HepG2 (cell line): ENCODE measurements at regions not wholly inside any gene's neighbourhood (a gene's known extent, or its start where the extent isn't known, plus 50 kb on each side); places are given as distances from the start of the nearest gene placed in this dataset.

Experiments used
- CEBPB ChIP-seq: IDR thresholded peaks from 2 replicates; pipeline ENCODE4 v1.6.1; 2011; ENCODE audit warnings: low read depth, low read length, improper control_type of control experiment, borderline replicate concordance
- CHD2 ChIP-seq: IDR thresholded peaks from 2 replicates; pipeline ENCODE4 v1.6.1; 2011; ENCODE audit warnings: low read depth, low read length, improper control_type of control experiment
- ELF4 ChIP-seq: sonication (generic); formaldehyde crosslinking; IDR thresholded peaks from 2 replicates; pipeline ENCODE4 v1.5.0; 2020; ENCODE audit warnings: missing genetic modification reagents, mild to moderate bottlenecking, moderate library complexity, borderline replicate concordance
- FOSL1 ChIP-seq: sonication (generic); formaldehyde crosslinking; IDR thresholded peaks from 2 replicates; pipeline ENCODE4 v1.9.0; 2021; ENCODE audit warnings: missing genetic modification reagents, borderline replicate concordance
- FOSL2 ChIP-seq: sonication (generic); formaldehyde crosslinking; IDR thresholded peaks from 2 replicates; pipeline ENCODE4 v1.4.0; 2020; ENCODE audit warnings: missing genetic modification reagents
- GMEB1 ChIP-seq: sonication (generic); formaldehyde crosslinking; IDR thresholded peaks from 2 replicates; pipeline ENCODE4 v1.5.1; 2020; ENCODE audit warnings: missing genetic modification reagents, mild to moderate bottlenecking, borderline replicate concordance
- GRHL1 ChIP-seq: sonication (generic); formaldehyde crosslinking; conservative IDR thresholded peaks from 2 replicates; pipeline ENCODE4 v1.8.0; 2022; ENCODE audit warnings: missing genetic modification reagents
- KDM3A ChIP-seq: IDR thresholded peaks from 2 replicates; pipeline ENCODE4 v1.6.1; 2018; ENCODE audit warnings: low read depth, missing compliant biosample characterization
- LCORL ChIP-seq, 2 experiments: fragments of 450-650 bp in 1 of 2; sonication (generic) in 1 of 2; formaldehyde crosslinking in 1 of 2; IDR thresholded peaks; 2 replicates each; pipeline versions ENCODE4 v1.5.0 to v1.6.1; 2017 to 2020; ENCODE audit warnings: antibody characterized with exemption in 1 of 2, missing genetic modification reagents in 1 of 2
- MED1 ChIP-seq: sonication (generic); formaldehyde crosslinking; IDR thresholded peaks from 2 replicates; pipeline ENCODE4 v1.4.0; 2020; ENCODE audit warnings: missing genetic modification reagents
- NFE2L2 ChIP-seq: fragments of 150-350 bp; IDR thresholded peaks from 2 replicates; pipeline ENCODE4 v1.6.1; 2014; ENCODE audit warnings: low read length
- NKX3-1 ChIP-seq: sonication (generic); formaldehyde crosslinking; IDR thresholded peaks from 2 replicates; pipeline ENCODE4 v1.5.0; 2020; ENCODE audit warnings: missing genetic modification reagents
- PHF8 ChIP-seq: sonication (generic); formaldehyde crosslinking; IDR thresholded peaks from 2 replicates; pipeline ENCODE4 v1.5.0; 2020; ENCODE audit warnings: missing genetic modification reagents
- PPARG ChIP-seq: conservative IDR thresholded peaks from 2 replicates; pipeline ENCODE4 v1.6.1; 2016; ENCODE audit warnings: missing biosample characterization, missing genetic modification reagents
- PRPF4 ChIP-seq: fragments of 200-400 bp; formaldehyde crosslinking; IDR thresholded peaks from 2 replicates; pipeline ENCODE4 v1.6.1; 2016; ENCODE audit warnings: low read length, low read depth; ENCODE audit not compliant: poor library complexity, severe bottlenecking
- SMAD9 ChIP-seq: sonication (generic); formaldehyde crosslinking; IDR thresholded peaks from 2 replicates; pipeline ENCODE4 v1.5.1; 2020; ENCODE audit warnings: mild to moderate bottlenecking, missing genetic modification reagents
- SMARCC2 ChIP-seq: fragments of 450-650 bp; IDR thresholded peaks from 2 replicates; pipeline ENCODE4 v1.6.1; 2017; ENCODE audit warnings: antibody characterized with exemption, mild to moderate bottlenecking
- SP1 ChIP-seq, 2 experiments: fragments of 450-650 bp in 1 of 2; sonication (generic) in 1 of 2; formaldehyde crosslinking in 1 of 2; IDR thresholded peaks; 2 replicates each; pipeline versions ENCODE4 v1.4.0 to v1.6.1; 2016 to 2020; ENCODE audit warnings: missing genetic modification reagents in 1 of 2
- TEAD2 ChIP-seq: sonication (generic); formaldehyde crosslinking; IDR thresholded peaks from 2 replicates; pipeline ENCODE4 v1.9.0; 2021; ENCODE audit warnings: missing genetic modification reagents
- YEATS4 ChIP-seq: sonication (generic); formaldehyde crosslinking; IDR thresholded peaks from 2 replicates; pipeline ENCODE4 v1.4.0; 2020; ENCODE audit warnings: missing genetic modification reagents, borderline replicate concordance
- ZNF12 ChIP-seq: sonication (generic); formaldehyde crosslinking; IDR thresholded peaks from 2 replicates; pipeline ENCODE4 v1.5.0; 2020; ENCODE audit warnings: missing genetic modification reagents
- ZNF225 ChIP-seq: sonication (generic); formaldehyde crosslinking; IDR thresholded peaks from 2 replicates; pipeline ENCODE4 v1.4.0; 2020; ENCODE audit warnings: mild to moderate bottlenecking, missing genetic modification reagents
- ZNF598 ChIP-seq: sonication (generic); formaldehyde crosslinking; IDR thresholded peaks from 2 replicates; pipeline ENCODE4 v1.5.1; 2020; ENCODE audit warnings: mild to moderate bottlenecking, missing genetic modification reagents, borderline replicate concordance
- TF ChIP-seq, protein P1 (sequence below): sonication (generic); formaldehyde crosslinking; IDR thresholded peaks from 2 replicates; pipeline ENCODE4 v1.8.0; 2022; ENCODE audit warnings: missing genetic modification reagents, mild to moderate bottlenecking, moderate library complexity, borderline replicate concordance
- TF ChIP-seq, protein P2 (sequence below): sonication (generic); formaldehyde crosslinking; IDR thresholded peaks from 2 replicates; pipeline ENCODE4 v1.5.0; 2020; ENCODE audit warnings: missing genetic modification reagents, mild to moderate bottlenecking, borderline replicate concordance

DNA sequence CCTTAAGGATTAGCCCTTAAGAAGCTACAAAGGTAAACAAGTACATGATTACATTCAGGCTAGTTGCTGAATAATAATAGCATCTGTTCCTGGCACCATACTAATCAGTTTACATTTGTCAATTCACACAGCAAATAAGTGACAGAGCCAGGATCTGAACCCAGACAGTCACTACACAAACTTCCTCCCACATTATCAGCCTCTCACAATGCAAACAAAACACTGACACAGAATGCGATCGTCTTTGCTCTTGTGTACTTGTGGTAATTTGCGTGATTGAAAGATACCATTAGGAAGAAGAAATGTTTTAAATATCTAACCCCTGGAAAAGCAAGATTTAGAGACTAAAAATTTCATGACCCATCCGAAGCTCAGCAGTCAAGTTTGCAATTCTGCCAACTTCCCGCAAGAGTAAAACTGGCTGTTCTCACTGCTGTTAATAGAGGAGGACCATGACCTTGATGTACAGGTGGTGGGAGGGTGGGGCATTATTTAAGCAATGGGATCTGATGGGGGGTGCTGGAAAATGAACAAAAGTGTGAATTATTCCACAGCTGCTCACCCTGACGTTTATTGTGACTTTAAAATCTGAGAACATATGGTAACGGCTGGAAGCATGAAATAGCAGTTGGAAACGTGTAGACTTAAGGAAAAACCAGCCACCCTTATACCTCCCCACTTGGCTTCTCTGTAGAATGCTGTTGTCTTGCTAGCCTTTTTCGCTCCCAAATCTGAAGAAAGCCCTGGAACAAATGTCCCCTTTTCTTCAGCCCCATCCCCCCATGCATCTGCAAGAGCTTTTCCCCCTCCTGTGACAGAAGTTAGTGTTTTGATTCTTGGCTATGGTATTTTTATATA lies 95.3 kb upstream of the ARMC2 start (continued):
- no peak for TF ChIP-seq KDM3A (CRISPR knock-in tag)
- peak; percentile 65 for TF ChIP-seq FOSL2 (CRISPR knock-in tag)
- TF ChIP-seq SP1 (IDR thresholded peaks at IDR 0.05), result no peak
- TF ChIP-seq SP1 (CRISPR knock-in tag; IDR thresholded peaks at IDR 0.05), result no peak
- no peak for TF ChIP-seq ZNF225 (CRISPR knock-in tag)
- TF ChIP-seq NFE2L2, result no peak
- no peak for TF ChIP-seq CEBPB
- no peak for TF ChIP-seq SMARCC2
- TF ChIP-seq MED1 (CRISPR knock-in tag), result peak; percentile 52; the same call in 1 of the 2 replicates
- TF ChIP-seq GRHL1 (CRISPR knock-in tag), result no peak
- no peak for TF ChIP-seq SMAD9 (CRISPR knock-in tag)
- no peak for TF ChIP-seq ZNF598 (CRISPR knock-in tag)
- TF ChIP-seq PRPF4, result no peak
- 0 out of 2 replicates have a peak, but pooled peaks have one; percentile 45 for TF ChIP-seq YEATS4 (CRISPR knock-in tag)
- TF ChIP-seq TEAD2 (CRISPR knock-in tag), result no peak
- no peak for TF ChIP-seq PHF8 (CRISPR knock-in tag)
- 0 out of 2 replicates have a peak, but pooled peaks have one; percentile 28 for TF ChIP-seq NKX3-1 (CRISPR knock-in tag)
- TF ChIP-seq CHD2, result no peak
- TF ChIP-seq, protein P1, sequence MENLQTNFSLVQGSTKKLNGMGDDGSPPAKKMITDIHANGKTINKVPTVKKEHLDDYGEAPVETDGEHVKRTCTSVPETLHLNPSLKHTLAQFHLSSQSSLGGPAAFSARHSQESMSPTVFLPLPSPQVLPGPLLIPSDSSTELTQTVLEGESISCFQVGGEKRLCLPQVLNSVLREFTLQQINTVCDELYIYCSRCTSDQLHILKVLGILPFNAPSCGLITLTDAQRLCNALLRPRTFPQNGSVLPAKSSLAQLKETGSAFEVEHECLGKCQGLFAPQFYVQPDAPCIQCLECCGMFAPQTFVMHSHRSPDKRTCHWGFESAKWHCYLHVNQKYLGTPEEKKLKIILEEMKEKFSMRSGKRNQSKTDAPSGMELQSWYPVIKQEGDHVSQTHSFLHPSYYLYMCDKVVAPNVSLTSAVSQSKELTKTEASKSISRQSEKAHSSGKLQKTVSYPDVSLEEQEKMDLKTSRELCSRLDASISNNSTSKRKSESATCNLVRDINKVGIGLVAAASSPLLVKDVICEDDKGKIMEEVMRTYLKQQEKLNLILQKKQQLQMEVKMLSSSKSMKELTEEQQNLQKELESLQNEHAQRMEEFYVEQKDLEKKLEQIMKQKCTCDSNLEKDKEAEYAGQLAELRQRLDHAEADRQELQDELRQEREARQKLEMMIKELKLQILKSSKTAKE (CRISPR knock-in tag), result peak; percentile 71; the same call in 1 of the 2 replicates
- TF ChIP-seq LCORL (IDR thresholded peaks at IDR 0.05), result no peak
- no peak for TF ChIP-seq LCORL (CRISPR knock-in tag; IDR thresholded peaks at IDR 0.05)
- TF ChIP-seq ZNF12 (CRISPR knock-in tag), result no peak
- TF ChIP-seq PPARG, result 0 out of 2 replicates have a peak, but pooled peaks have one; percentile 15
- TF ChIP-seq GMEB1, result no peak
- TF ChIP-seq FOSL1 (CRISPR knock-in tag), result peak; percentile 42; the same call in 1 of the 2 replicates
- TF ChIP-seq, protein P2, sequence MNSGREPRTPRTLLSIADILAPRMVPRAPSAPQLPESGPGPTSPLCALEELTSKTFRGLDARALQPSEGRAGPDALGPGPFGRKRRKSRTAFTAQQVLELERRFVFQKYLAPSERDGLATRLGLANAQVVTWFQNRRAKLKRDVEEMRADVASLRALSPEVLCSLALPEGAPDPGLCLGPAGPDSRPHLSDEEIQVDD, result no peak
- no peak for TF ChIP-seq ELF4
